B cell (primary cell): ENCODE measurements at regions not wholly inside any gene's neighbourhood (a gene's known extent, or its start where the extent isn't known, plus 50 kb on each side); places are given as distances from the start of the nearest gene placed in this dataset.
"Not testable (repeated sequence)": the region's sequence is repeated elsewhere in the genome, so short reads cannot be mapped to it uniquely, and the experiment has no call there.

Experiments
- ATAC-seq: fragments of 200-7000 bp; cut with Tn5 transposase; one replicate; pipeline ENCODE4 v1.10.0; 2021; ENCODE audit warnings: low read depth, mild to moderate bottlenecking, moderate number of reproducible peaks, moderate library complexity
- CTCF ChIA-PET: fragments of 350-600 bp; sonication (Branson Sonifier 250); formaldehyde crosslinking; loops from one replicate; lab custom pipeline; 2021; ENCODE audit warnings: antibody characterized with exemption, inconsistent platforms; lab: Charles Lee
- POLR2A ChIA-PET: fragments of 350-600 bp; sonication (Branson Sonifier 250); formaldehyde crosslinking; loops from one replicate; lab custom pipeline; 2021; ENCODE audit warnings: antibody characterized with exemption; lab: Charles Lee
- DNase-seq: peaks from one replicate; pipeline ENCODE4 v3.0.0; 2013
- H2AFZ ChIP-seq: 2 replicates; pipeline ENCODE4 v1.6.1; 2012; ENCODE audit warnings: mild to moderate bottlenecking, low read depth, low read length; ENCODE audit not compliant: insufficient read depth, poor library complexity, severe bottlenecking
- H3K27ac ChIP-seq, 2 donors: 1 replicate in 1 of 2; 2 replicates in 1 of 2; pipeline ENCODE4 v1.5.1; 2012 to 2013; ENCODE audit warnings: low read length in 2 of 2, mild to moderate bottlenecking in 2 of 2, moderate library complexity in 1 of 2
- H3K27me3 ChIP-seq, 4 experiments: fragments of 200-600 bp in 1 of 4; sonication (generic) in 1 of 4; replicated peaks in 1 of 4; 1 replicate in 2 of 4; 2 replicates in 2 of 4; pipeline versions ENCODE4 v1.6.1 to v1.7.0; 2013 to 2016; ENCODE audit warnings: low read length in 3 of 4, mild to moderate bottlenecking in 2 of 4, mixed read lengths in 1 of 4, moderate library complexity in 1 of 4; ENCODE audit not compliant: insufficient read depth in 4 of 4, control insufficient read depth in 3 of 4; ENCODE audit errors: control extremely low read depth in 1 of 4
- H3K36me3 ChIP-seq, 2 experiments: replicated peaks in 1 of 2; 1 replicate in 1 of 2; 2 replicates in 1 of 2; pipeline versions ENCODE4 v1.6.1 to v1.7.1; 2013; ENCODE audit warnings: low read length in 1 of 2; ENCODE audit not compliant: insufficient read depth in 2 of 2, control insufficient read depth in 1 of 2; ENCODE audit errors: control extremely low read depth in 1 of 2, extremely low read depth in 1 of 2
- H3K4me1 ChIP-seq, 2 donors: fragments of 200-600 bp in 1 of 2; sonication (generic) in 1 of 2; 1 replicate in 1 of 2; 2 replicates in 1 of 2; pipeline versions ENCODE4 v1.5.1 to v1.6.1; 2013 to 2017; ENCODE audit warnings: low read length in 2 of 2; ENCODE audit not compliant: control insufficient read depth in 2 of 2, insufficient read depth in 2 of 2
- H3K4me2 ChIP-seq: replicated peaks from 2 replicates; pipeline ENCODE3; 2012; ENCODE audit warnings: mild to moderate bottlenecking, low read depth, low read length; ENCODE audit not compliant: poor library complexity, severe bottlenecking
- H3K4me3 ChIP-seq, 5 experiments: fragments of 200-600 bp in 1 of 5; sonication (generic) in 1 of 5; 1 replicate in 3 of 5; 2 replicates in 2 of 5; pipeline versions ENCODE4 v1.5.1 to v1.7.0; 2011 to 2016; ENCODE audit warnings: low read length in 4 of 5, mild to moderate bottlenecking in 4 of 5, low read depth in 2 of 5, control low read depth in 1 of 5, moderate library complexity in 1 of 5; ENCODE audit not compliant: insufficient read depth in 1 of 5; ENCODE audit errors: control extremely low read depth in 1 of 5, extremely low read depth in 1 of 5
- H3K79me2 ChIP-seq: fragments of 200-600 bp; sonication (generic); one replicate; pipeline ENCODE4 v1.6.0; 2016; ENCODE audit warnings: low read length; ENCODE audit not compliant: control insufficient read depth, insufficient read depth
- H3K9ac ChIP-seq: fragments of 200-600 bp; sonication (generic); 2 replicates; pipeline ENCODE4 v1.6.1; 2017; ENCODE audit warnings: mild to moderate bottlenecking, low read length, moderate library complexity
- H3K9me3 ChIP-seq, 3 donors: one replicate each; pipeline versions ENCODE4 v1.6.1 to v1.7.1; 2013; ENCODE audit warnings: low read length in 2 of 3; ENCODE audit not compliant: control insufficient read depth in 2 of 3, insufficient read depth in 1 of 3; ENCODE audit errors: control extremely low read depth in 1 of 3
- H4K20me1 ChIP-seq: 2 replicates; pipeline ENCODE4 v1.6.0; 2012; ENCODE audit warnings: mild to moderate bottlenecking, low read length; ENCODE audit not compliant: insufficient read depth, control insufficient read depth, poor library complexity, severe bottlenecking
- H3K27ac Mint-ChIP-seq: one replicate; pipeline ENCODE4 v1.8.0; 2021; ENCODE audit warnings: mixed read lengths
- H3K27me3 Mint-ChIP-seq: one replicate; pipeline ENCODE4 v1.8.0; 2021; ENCODE audit warnings: mixed read lengths
- H3K4me1 Mint-ChIP-seq: one replicate; pipeline ENCODE4 v1.8.0; 2021; ENCODE audit warnings: mixed read lengths
- H3K4me3 Mint-ChIP-seq: one replicate; pipeline ENCODE4 v1.8.0; 2021; ENCODE audit warnings: mixed read lengths
- H3K9me3 Mint-ChIP-seq: one replicate; pipeline ENCODE4 v1.8.0; 2022; ENCODE audit warnings: mixed read lengths; ENCODE audit not compliant: insufficient read depth
- CTCF ChIP-seq: fragments of 200-600 bp; IDR thresholded peaks from one replicate; pipeline ENCODE4 v1.8.0; 2022; ENCODE audit warnings: antibody characterized with exemption, mild to moderate bottlenecking
- EZH2 ChIP-seq: IDR thresholded peaks from 2 replicates; pipeline ENCODE4 v1.6.1; 2012; ENCODE audit warnings: borderline replicate concordance, low read depth, mild to moderate bottlenecking, moderate library complexity, low read length; ENCODE audit not compliant: insufficient read depth, poor library complexity, severe bottlenecking
- WGBS: methylation state at CpG from one replicate; pipeline ENCODE4 v1.1.5; 2013; ENCODE audit warnings: missing lambda C conversion rate; ENCODE audit not compliant: insufficient coverage; 5-methylcytosine and 5-hydroxymethylcytosine counted together
- intact Hi-C: fragments of 100-400 bp; cut with micrococcal nuclease; formaldehyde crosslinking; loops from one replicate; pipeline ENCODE4 v1.10.0; 2022

GRCh38 chr19:27802293-27802692, 1410.7 kb downstream of the UQCRFS1 start:
- POLR2A ChIA-PET, H3K4me3 Mint-ChIP-seq, H3K9me3 Mint-ChIP-seq, H3K9ac ChIP-seq, DNase-seq, H3K27me3 ChIP-seq, intact Hi-C loops, ATAC-seq, H3K4me1 Mint-ChIP-seq, H3K4me3 ChIP-seq, H2AFZ ChIP-seq, H3K4me1 ChIP-seq, H3K27ac ChIP-seq, H3K27me3 Mint-ChIP-seq, H3K27ac Mint-ChIP-seq, H3K4me2 ChIP-seq, CTCF ChIA-PET: not testable (repeated sequence)
- H3K79me2 ChIP-seq: peaks cover 40% of the 10 kb centered on the region
- H4K20me1 ChIP-seq: peaks cover 21% of the 10 kb centered on the region
- H3K9me3 ChIP-seq: peaks cover 0 to 12% (median 0%) of the 10 kb centered on the region in 3 donors
- TF ChIP-seq CTCF: peak; percentile 13
- 85% methylated on average over 12 of the region's 15 CpGs for WGBS
- peaks cover 10 to 11% of the 10 kb centered on the region in 2 experiments for H3K36me3 ChIP-seq

- Histone ChIP-seq H3K27me3 (no peaks in the 10 kb centered on the region), H3K27ac (peak overlapping the region in 1 of 2 donors; percentile 14), H4K20me1 (peaks cover 25% of the 10 kb centered on the region), H3K9me3 (no peaks in the 10 kb centered on the region), H3K9ac (no peak overlapping the region), H2AFZ (no peak overlapping the region), H3K4me1 (peaks cover 15 to 18% of the 10 kb centered on the region in 2 donors), H3K4me3 (no peak overlapping the region), H3K4me2 (no peak overlapping the region), H3K36me3 (peaks cover 7 to 8% of the 10 kb centered on the region in 2 experiments), H3K79me2 (peaks cover 49% of the 10 kb centered on the region)
- Mint-ChIP-seq H3K27me3 (no peaks in the 10 kb centered on the region), H3K4me1 (peaks cover 28% of the 10 kb centered on the region), H3K4me3 (peak overlapping the region; percentile 8), H3K9me3 (no peaks in the 10 kb centered on the region), H3K27ac (no peak overlapping the region)
- ATAC-seq (no peak), DNase-seq (no peak)
- WGBS: no CpG with 5 or more reads among the region's 1 CpG
- POLR2A ChIA-PET: no interaction called here
- CTCF ChIA-PET: no interaction called here
- TF ChIP-seq EZH2 (no peak), CTCF (no peak)
- intact Hi-C loops: no loop called here
These were observed 1416.4 kb downstream of the UQCRFS1 start for GRCh38 chr19:27796540-27796939.
